HG03103 (cell line): ENCODE measurements at regions not wholly inside any gene's neighbourhood (a gene's known extent, or its start where the extent isn't known, plus 50 kb on each side); places are given as distances from the start of the nearest gene placed in this dataset.

Experiments used
- ATAC-seq: cut with Tn5 transposase; IDR thresholded peaks from one replicate; pipeline ENCODE4 v1.9.1; 2021; ENCODE audit warnings: low read depth; ENCODE audit not compliant: unreplicated experiment

- ATAC-seq, result no peak
Observed at GRCh38 chr3:194738254-194739093, 52.8 kb downstream of the FAM43A start.

- no peak for ATAC-seq
Observed at GRCh38 chr3:194739498-194740284, 54.0 kb downstream of the FAM43A start.

GRCh38 chr3:194740859-194741491 lies 55.3 kb downstream of the FAM43A start:
- ATAC-seq, result no peak

GRCh38 chr3:194741916-194742315 lies 56.2 kb downstream of the FAM43A start:
- no peak for ATAC-seq

GRCh38 chr3:194744826-194745225 lies 59.1 kb downstream of the FAM43A start:
- no peak for ATAC-seq

GRCh38 chr3:194745422-194746184 lies 59.9 kb downstream of the FAM43A start:
- no peak for ATAC-seq

GRCh38 chr3:194748225-194748624 lies 62.5 kb downstream of the FAM43A start:
- no peak for ATAC-seq

- ATAC-seq, result no peak
Observed at GRCh38 chr3:194749631-194750490, 64.2 kb downstream of the FAM43A start.

GRCh38 chr3:194750491-194750828 lies 64.8 kb downstream of the FAM43A start:
- ATAC-seq, result no peak

- no peak for ATAC-seq
Observed at GRCh38 chr3:194755671-194756459, 70.2 kb downstream of the FAM43A start.

- no peak for ATAC-seq
Observed at GRCh38 chr3:194756460-194756779, 70.7 kb downstream of the FAM43A start.

- ATAC-seq, result no peak
Observed at GRCh38 chr3:194756791-194757325, 71.2 kb downstream of the FAM43A start.

- no peak for ATAC-seq
Observed at GRCh38 chr3:194757647-194758061, 72.0 kb downstream of the FAM43A start.

- ATAC-seq, result no peak
Observed at GRCh38 chr3:194758716-194759115, 73.0 kb downstream of the FAM43A start.

GRCh38 chr3:194760494-194761137 lies 74.9 kb downstream of the FAM43A start:
- no peak for ATAC-seq

GRCh38 chr3:194761384-194761783 lies 75.7 kb downstream of the FAM43A start:
- ATAC-seq, result no peak

GRCh38 chr3:194766845-194767244 lies 81.2 kb downstream of the FAM43A start:
- ATAC-seq, result no peak

GRCh38 chr3:194767446-194768207 lies 81.9 kb downstream of the FAM43A start:
- ATAC-seq, result no peak
